Breast epithelium (tissue), 3 donors: ENCODE measurements at regions not wholly inside any gene's neighbourhood (a gene's known extent, or its start where the extent isn't known, plus 50 kb on each side); places are given as distances from the start of the nearest gene placed in this dataset.

Experiments used
- POLR2A ChIP-seq: fragments of 450-650 bp; IDR thresholded peaks from one replicate; pipeline ENCODE4 v1.6.1; 2016; ENCODE audit warnings: antibody characterized with exemption, mild to moderate bottlenecking, moderate library complexity
- POLR2AphosphoS5 ChIP-seq, 3 donors: sonication (generic); formaldehyde crosslinking; IDR thresholded peaks; one replicate each; pipeline ENCODE4 v1.6.1; 2017; ENCODE audit warnings: antibody characterized with exemption in 3 of 3
- TF ChIP-seq, protein P1 (sequence below), 3 donors: fragments of 450-650 bp; IDR thresholded peaks; one replicate each; pipeline ENCODE4 v1.5.1; 2016 to 2017; ENCODE audit warnings: antibody characterized with exemption in 3 of 3, mild to moderate bottlenecking in 3 of 3, moderate library complexity in 3 of 3

DNA sequence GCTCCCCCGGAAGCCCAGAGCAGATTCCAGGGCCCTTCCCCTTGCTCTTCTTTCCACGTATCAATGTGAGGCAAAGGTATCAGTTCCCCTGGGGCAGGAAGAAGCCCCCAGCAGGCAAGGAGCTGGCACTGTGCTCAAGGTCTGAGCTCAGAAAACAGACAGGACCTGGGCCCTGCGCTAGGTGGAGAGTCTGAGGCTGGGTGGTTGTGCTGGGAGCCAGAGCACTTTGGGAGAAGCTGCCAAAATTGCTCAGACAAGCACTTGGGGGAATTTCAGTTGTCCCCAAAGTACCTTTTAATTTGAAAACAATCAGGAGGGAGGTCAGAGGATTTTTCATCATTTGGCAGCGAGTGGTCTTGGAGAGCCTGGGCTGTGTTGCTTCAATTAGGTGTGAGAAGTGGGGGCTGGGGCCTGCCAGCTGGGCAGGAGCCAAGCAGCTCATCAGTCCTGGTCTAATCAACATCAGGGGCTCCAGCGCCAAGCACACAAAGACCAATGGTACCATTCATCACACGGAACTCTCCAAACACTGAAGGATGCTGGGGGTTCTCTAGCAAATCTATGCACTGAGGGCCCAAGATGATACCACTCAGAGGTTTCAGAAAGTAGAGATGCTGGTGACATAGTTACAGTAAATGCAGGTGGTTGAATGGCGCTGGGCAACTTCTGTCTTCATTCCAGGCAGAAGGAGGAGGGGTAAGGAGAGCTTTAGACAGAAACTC, 176.5 kb downstream of the SNX18 start:
- TF ChIP-seq, protein P1, sequence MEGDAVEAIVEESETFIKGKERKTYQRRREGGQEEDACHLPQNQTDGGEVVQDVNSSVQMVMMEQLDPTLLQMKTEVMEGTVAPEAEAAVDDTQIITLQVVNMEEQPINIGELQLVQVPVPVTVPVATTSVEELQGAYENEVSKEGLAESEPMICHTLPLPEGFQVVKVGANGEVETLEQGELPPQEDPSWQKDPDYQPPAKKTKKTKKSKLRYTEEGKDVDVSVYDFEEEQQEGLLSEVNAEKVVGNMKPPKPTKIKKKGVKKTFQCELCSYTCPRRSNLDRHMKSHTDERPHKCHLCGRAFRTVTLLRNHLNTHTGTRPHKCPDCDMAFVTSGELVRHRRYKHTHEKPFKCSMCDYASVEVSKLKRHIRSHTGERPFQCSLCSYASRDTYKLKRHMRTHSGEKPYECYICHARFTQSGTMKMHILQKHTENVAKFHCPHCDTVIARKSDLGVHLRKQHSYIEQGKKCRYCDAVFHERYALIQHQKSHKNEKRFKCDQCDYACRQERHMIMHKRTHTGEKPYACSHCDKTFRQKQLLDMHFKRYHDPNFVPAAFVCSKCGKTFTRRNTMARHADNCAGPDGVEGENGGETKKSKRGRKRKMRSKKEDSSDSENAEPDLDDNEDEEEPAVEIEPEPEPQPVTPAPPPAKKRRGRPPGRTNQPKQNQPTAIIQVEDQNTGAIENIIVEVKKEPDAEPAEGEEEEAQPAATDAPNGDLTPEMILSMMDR (IDR thresholded peaks at IDR 0.05), result no peak
- TF ChIP-seq POLR2AphosphoS5 (IDR thresholded peaks at IDR 0.05) (no peak), POLR2A (no peak)
